ENCODE measurements at regions not wholly inside any gene's neighbourhood (a gene's known extent, or its start where the extent isn't known, plus 50 kb on each side); places are given as distances from the start of the nearest gene placed in this dataset.

DNA sequence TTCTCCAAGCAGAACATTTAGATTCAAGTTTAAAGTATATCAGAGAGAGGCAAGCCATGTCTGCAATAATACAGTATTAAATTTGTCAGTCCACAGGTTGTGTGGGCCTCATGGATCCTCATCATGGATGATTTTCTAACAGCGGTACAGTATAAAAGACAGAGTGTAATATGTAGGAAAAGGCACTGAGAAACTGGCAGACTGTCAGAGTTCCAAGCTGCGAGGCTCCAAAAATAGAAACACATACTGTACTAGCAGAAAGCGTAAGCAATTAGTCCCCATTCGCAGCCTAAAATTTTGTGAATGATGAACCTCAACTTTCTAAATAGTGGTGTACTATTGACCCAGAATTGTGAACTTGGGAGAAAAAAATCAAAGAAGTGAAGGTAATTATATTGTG, 933.3 kb downstream of the XPNPEP1 start:
- no peak for TF ChIP-seq EP300 (IDR thresholded peaks at IDR 0.05)
- TF ChIP-seq, protein P1, sequence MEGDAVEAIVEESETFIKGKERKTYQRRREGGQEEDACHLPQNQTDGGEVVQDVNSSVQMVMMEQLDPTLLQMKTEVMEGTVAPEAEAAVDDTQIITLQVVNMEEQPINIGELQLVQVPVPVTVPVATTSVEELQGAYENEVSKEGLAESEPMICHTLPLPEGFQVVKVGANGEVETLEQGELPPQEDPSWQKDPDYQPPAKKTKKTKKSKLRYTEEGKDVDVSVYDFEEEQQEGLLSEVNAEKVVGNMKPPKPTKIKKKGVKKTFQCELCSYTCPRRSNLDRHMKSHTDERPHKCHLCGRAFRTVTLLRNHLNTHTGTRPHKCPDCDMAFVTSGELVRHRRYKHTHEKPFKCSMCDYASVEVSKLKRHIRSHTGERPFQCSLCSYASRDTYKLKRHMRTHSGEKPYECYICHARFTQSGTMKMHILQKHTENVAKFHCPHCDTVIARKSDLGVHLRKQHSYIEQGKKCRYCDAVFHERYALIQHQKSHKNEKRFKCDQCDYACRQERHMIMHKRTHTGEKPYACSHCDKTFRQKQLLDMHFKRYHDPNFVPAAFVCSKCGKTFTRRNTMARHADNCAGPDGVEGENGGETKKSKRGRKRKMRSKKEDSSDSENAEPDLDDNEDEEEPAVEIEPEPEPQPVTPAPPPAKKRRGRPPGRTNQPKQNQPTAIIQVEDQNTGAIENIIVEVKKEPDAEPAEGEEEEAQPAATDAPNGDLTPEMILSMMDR (IDR thresholded peaks at IDR 0.05), result no peak

Measured in ovary (tissue), 3 donors.